BLaER1 (cell line): ENCODE measurements at regions not wholly inside any gene's neighbourhood (a gene's known extent, or its start where the extent isn't known, plus 50 kb on each side); places are given as distances from the start of the nearest gene placed in this dataset.

Source experiments
- H3K27ac ChIP-seq: shearing (Covaris generic); formaldehyde crosslinking; 2 replicates; pipeline ENCODE4 v1.8.1; 2022
- H3K27me3 ChIP-seq: shearing (Covaris generic); formaldehyde crosslinking; 2 replicates; pipeline ENCODE4 v1.8.1; 2022
- H3K36me3 ChIP-seq: shearing (Covaris generic); formaldehyde crosslinking; 2 replicates; pipeline ENCODE4 v1.8.1; 2022
- H3K4me1 ChIP-seq: shearing (Covaris generic); formaldehyde crosslinking; 2 replicates; pipeline ENCODE4 v1.8.1; 2022
- H3K4me2 ChIP-seq: shearing (Covaris generic); formaldehyde crosslinking; 2 replicates; pipeline ENCODE4 v1.8.1; 2022
- H3K4me3 ChIP-seq: shearing (Covaris generic); formaldehyde crosslinking; 2 replicates; pipeline ENCODE4 v1.8.1; 2022
- H3K9ac ChIP-seq: shearing (Covaris generic); formaldehyde crosslinking; 2 replicates; pipeline ENCODE4 v1.8.1; 2022
- H3K9me3 ChIP-seq: shearing (Covaris generic); formaldehyde crosslinking; 2 replicates; pipeline ENCODE4 v1.8.1; 2022
- H4K20me1 ChIP-seq: shearing (Covaris generic); formaldehyde crosslinking; 2 replicates; pipeline ENCODE4 v1.8.1; 2022
- Cebpa-rat ChIP-seq: shearing (Covaris generic); IDR thresholded peaks from 2 replicates; pipeline ENCODE4 v1.8.1; 2022

GRCh38 chr4:77220828-77221613, 64.0 kb downstream of the CCNG2 start:
- H4K20me1 ChIP-seq: no peaks in the 10 kb centered on the region
- no peaks in the 10 kb centered on the region for H3K27me3 ChIP-seq
- no peaks in the 10 kb centered on the region for H3K9me3 ChIP-seq
- H3K36me3 ChIP-seq: no peaks in the 10 kb centered on the region
- TF ChIP-seq Cebpa-rat: no peak
- H3K9ac ChIP-seq: no peak overlapping the region
- no peak overlapping the region for H3K4me2 ChIP-seq
- H3K4me1 ChIP-seq: no peaks in the 10 kb centered on the region
- H3K4me3 ChIP-seq: no peak overlapping the region
- no peak overlapping the region for H3K27ac ChIP-seq

- no peak overlapping the region for H3K4me3 ChIP-seq
- H3K9me3 ChIP-seq: peaks cover 38% of the 10 kb centered on the region
- H3K9ac ChIP-seq: no peak overlapping the region
- H4K20me1 ChIP-seq: no peaks in the 10 kb centered on the region
- H3K4me2 ChIP-seq: no peak overlapping the region
- H3K36me3 ChIP-seq: no peaks in the 10 kb centered on the region
- no peak overlapping the region for H3K27ac ChIP-seq
- TF ChIP-seq Cebpa-rat: no peak
- no peaks in the 10 kb centered on the region for H3K27me3 ChIP-seq
- H3K4me1 ChIP-seq: no peaks in the 10 kb centered on the region
Measured at GRCh38 chr4:77225022-77225421, 68.0 kb downstream of the CCNG2 start.

DNA sequence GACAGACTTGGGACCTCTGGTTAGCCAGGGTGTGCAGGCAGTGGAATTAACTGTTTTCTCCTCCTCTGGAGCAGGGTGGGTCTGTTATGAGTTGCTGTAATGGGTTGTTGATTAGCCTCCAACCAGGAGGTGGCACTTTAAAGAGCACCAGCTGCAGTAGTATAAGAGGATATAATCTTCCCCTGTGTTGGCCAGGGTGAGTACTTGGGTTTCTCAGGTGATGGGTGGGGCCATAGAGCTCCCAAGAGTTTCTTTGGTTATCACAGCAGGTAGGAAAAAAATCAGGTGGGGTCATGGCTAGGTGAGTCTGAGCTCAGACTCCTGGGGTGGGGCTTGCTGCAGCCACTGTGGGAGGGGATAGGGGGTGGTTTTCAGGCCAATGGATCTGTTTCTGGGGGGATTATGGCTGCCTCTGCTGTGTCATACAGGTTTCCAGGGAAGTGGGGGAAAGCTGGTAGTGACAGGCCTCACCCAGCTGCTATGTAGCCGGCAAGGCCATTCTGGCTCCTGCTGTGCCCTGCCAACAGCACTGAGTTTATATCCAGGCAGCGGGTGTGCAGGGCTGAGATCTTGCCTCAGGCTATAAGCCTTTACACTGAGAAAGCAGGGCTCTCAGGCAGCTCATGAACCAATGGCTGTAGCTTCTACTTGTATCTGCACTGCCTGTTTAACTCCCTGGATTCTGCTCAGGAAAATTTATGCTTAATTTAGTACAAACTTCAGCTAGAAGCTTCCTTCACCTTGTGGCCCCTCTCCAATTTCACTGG, 70.1 kb downstream of the CCNG2 start:
- peaks cover 39% of the 10 kb centered on the region for H3K9me3 ChIP-seq

GRCh38 chr4:77229433-77229832, 72.4 kb downstream of the CCNG2 start:
- Histone ChIP-seq H3K4me2 (no peak overlapping the region), H3K27ac (no peak overlapping the region), H3K9ac (no peak overlapping the region), H4K20me1 (no peaks in the 10 kb centered on the region), H3K9me3 (peaks cover 39% of the 10 kb centered on the region), H3K4me1 (peaks cover 13% of the 10 kb centered on the region), H3K36me3 (no peaks in the 10 kb centered on the region), H3K4me3 (no peak overlapping the region), H3K27me3 (no peaks in the 10 kb centered on the region)
- TF ChIP-seq Cebpa-rat: no peak

More for the DNA sequence above, 70.1 kb downstream of the CCNG2 start:
- Histone ChIP-seq H4K20me1 (no peaks in the 10 kb centered on the region), H3K4me2 (no peak overlapping the region), H3K4me1 (peaks cover 13% of the 10 kb centered on the region), H3K27ac (no peak overlapping the region), H3K36me3 (no peaks in the 10 kb centered on the region), H3K27me3 (no peaks in the 10 kb centered on the region), H3K9ac (no peak overlapping the region), H3K4me3 (no peak overlapping the region)
- TF ChIP-seq Cebpa-rat: no peak

- no peaks in the 10 kb centered on the region for H3K36me3 ChIP-seq
- peaks cover 25% of the 10 kb centered on the region for H3K9me3 ChIP-seq
- H3K4me1 ChIP-seq: peaks cover 13% of the 10 kb centered on the region
- no peak overlapping the region for H3K4me3 ChIP-seq
- no peaks in the 10 kb centered on the region for H3K27me3 ChIP-seq
- no peaks in the 10 kb centered on the region for H4K20me1 ChIP-seq
- no peak overlapping the region for H3K9ac ChIP-seq
- H3K27ac ChIP-seq: no peak overlapping the region
- no peak for TF ChIP-seq Cebpa-rat
- H3K4me2 ChIP-seq: no peak overlapping the region
Measured at GRCh38 chr4:77232653-77233052, 75.6 kb downstream of the CCNG2 start.

DNA sequence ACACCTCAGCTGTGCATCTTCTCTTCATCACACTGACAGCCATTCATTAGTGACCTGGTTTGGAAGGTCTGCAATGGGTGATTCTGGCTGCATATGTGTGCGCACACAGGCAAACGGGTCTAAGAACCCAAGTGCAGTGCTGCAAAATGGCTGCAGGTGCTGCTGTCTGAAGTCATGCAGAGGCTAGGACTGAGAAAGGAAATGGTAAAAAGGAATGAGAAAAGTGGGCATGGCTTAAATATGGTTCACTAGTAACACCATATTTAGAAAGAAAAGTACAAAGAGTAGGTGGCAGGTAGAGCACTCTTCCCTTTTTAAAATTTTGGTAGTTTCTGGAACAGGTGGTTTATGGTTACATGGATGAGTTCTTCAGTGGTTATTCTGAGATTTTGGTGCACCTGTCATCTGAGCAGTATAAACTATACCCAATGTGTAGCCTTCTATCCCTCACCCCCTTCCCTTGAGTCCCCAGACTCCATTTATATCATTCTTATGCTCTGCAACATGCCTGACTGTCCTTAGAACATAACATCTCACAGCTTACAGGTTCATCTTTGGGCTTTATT, 78.4 kb downstream of the CCNG2 start:
- H3K9ac ChIP-seq: no peak overlapping the region

GRCh38 chr4:77236806-77237205, 79.8 kb downstream of the CCNG2 start:
- Histone ChIP-seq H3K4me2 (no peak overlapping the region), H3K36me3 (no peaks in the 10 kb centered on the region), H3K4me1 (no peaks in the 10 kb centered on the region), H4K20me1 (no peaks in the 10 kb centered on the region), H3K9ac (no peak overlapping the region), H3K9me3 (no peaks in the 10 kb centered on the region), H3K27me3 (no peaks in the 10 kb centered on the region), H3K27ac (no peak overlapping the region), H3K4me3 (no peak overlapping the region)
- no peak for TF ChIP-seq Cebpa-rat

More for the DNA sequence above, 78.4 kb downstream of the CCNG2 start:
- no peak overlapping the region for H3K4me3 ChIP-seq
- H3K27ac ChIP-seq: no peak overlapping the region
- H4K20me1 ChIP-seq: no peaks in the 10 kb centered on the region
- peaks cover 11% of the 10 kb centered on the region for H3K4me1 ChIP-seq
- H3K36me3 ChIP-seq: no peaks in the 10 kb centered on the region
- no peak overlapping the region for H3K4me2 ChIP-seq
- no peaks in the 10 kb centered on the region for H3K9me3 ChIP-seq
- TF ChIP-seq Cebpa-rat: no peak
- H3K27me3 ChIP-seq: no peaks in the 10 kb centered on the region

- H3K9ac ChIP-seq: no peak overlapping the region
- no peaks in the 10 kb centered on the region for H3K9me3 ChIP-seq
- H3K27me3 ChIP-seq: no peaks in the 10 kb centered on the region
- no peaks in the 10 kb centered on the region for H3K4me1 ChIP-seq
- no peak overlapping the region for H3K4me2 ChIP-seq
- no peaks in the 10 kb centered on the region for H4K20me1 ChIP-seq
- no peak for TF ChIP-seq Cebpa-rat
- no peaks in the 10 kb centered on the region for H3K36me3 ChIP-seq
- no peak overlapping the region for H3K4me3 ChIP-seq
- H3K27ac ChIP-seq: no peak overlapping the region
Measured at GRCh38 chr4:77240469-77241066, 83.6 kb downstream of the CCNG2 start.

GRCh38 chr4:77248805-77249204, 91.8 kb downstream of the CCNG2 start:
- H4K20me1 ChIP-seq: no peaks in the 10 kb centered on the region
- no peak overlapping the region for H3K9ac ChIP-seq
- H3K36me3 ChIP-seq: no peaks in the 10 kb centered on the region
- H3K4me2 ChIP-seq: no peak overlapping the region
- H3K27ac ChIP-seq: no peak overlapping the region
- H3K4me1 ChIP-seq: no peaks in the 10 kb centered on the region
- H3K4me3 ChIP-seq: no peak overlapping the region
- no peak for TF ChIP-seq Cebpa-rat
- no peaks in the 10 kb centered on the region for H3K9me3 ChIP-seq
- H3K27me3 ChIP-seq: no peaks in the 10 kb centered on the region

GRCh38 chr4:77251751-77252150, 94.7 kb downstream of the CCNG2 start:
- Histone ChIP-seq H3K4me3 (no peak overlapping the region), H3K36me3 (no peaks in the 10 kb centered on the region), H3K9ac (no peak overlapping the region), H4K20me1 (no peaks in the 10 kb centered on the region), H3K9me3 (peaks cover 3% of the 10 kb centered on the region; the same call in 1 of the 2 replicates), H3K27ac (no peak overlapping the region), H3K4me1 (no peaks in the 10 kb centered on the region), H3K27me3 (no peaks in the 10 kb centered on the region), H3K4me2 (no peak overlapping the region)
- TF ChIP-seq Cebpa-rat: no peak
